Epithelial cell of proximal tubule (primary cell): ENCODE measurements at regions not wholly inside any gene's neighbourhood (a gene's known extent, or its start where the extent isn't known, plus 50 kb on each side); places are given as distances from the start of the nearest gene placed in this dataset.

Source experiments
- DNase-seq: peaks from one replicate; pipeline ENCODE4 v3.0.0-alpha.2; 2011; ENCODE audit warnings: low read depth
- H3K4me3 ChIP-seq: 2 replicates; pipeline ENCODE4 v1.5.1; 2011; ENCODE audit warnings: low read depth, mild to moderate bottlenecking, low read length
- CTCF ChIP-seq: conservative IDR thresholded peaks from 2 replicates; pipeline ENCODE4 v1.5.1; 2012; ENCODE audit warnings: low read depth, mild to moderate bottlenecking, low read length

GRCh38 chr1:245046769-245047168, 108.0 kb upstream of the KIF26B start:
- DNase-seq: no peak
- peak overlapping the region; percentile 6 for H3K4me3 ChIP-seq
- no peak for TF ChIP-seq CTCF

GRCh38 chr1:245046315-245046714, 108.5 kb upstream of the KIF26B start:
- DNase-seq: no peak
- H3K4me3 ChIP-seq: no peak overlapping the region
- no peak for TF ChIP-seq CTCF

GRCh38 chr1:245045087-245045881, 109.5 kb upstream of the KIF26B start:
- no peak for TF ChIP-seq CTCF
- DNase-seq: peak; percentile 74
- H3K4me3 ChIP-seq: peak overlapping the region; percentile 30

GRCh38 chr1:245043611-245043940, 111.2 kb upstream of the KIF26B start:
- no peak for TF ChIP-seq CTCF
- no peak overlapping the region for H3K4me3 ChIP-seq
- DNase-seq: no peak

- H3K4me3 ChIP-seq: no peak overlapping the region
- no peak for DNase-seq
- no peak for TF ChIP-seq CTCF
Observed at GRCh38 chr1:245041058-245041698, 113.6 kb upstream of the KIF26B start.

- no peak overlapping the region for H3K4me3 ChIP-seq
- DNase-seq: no peak
- no peak for TF ChIP-seq CTCF
Observed at GRCh38 chr1:245039196-245039595, 115.6 kb upstream of the KIF26B start.

- H3K4me3 ChIP-seq: no peak overlapping the region
- no peak for DNase-seq
- TF ChIP-seq CTCF: no peak
Observed at GRCh38 chr1:245036102-245036501, 118.7 kb upstream of the KIF26B start.
